Body of pancreas (tissue), 4 donors: ENCODE measurements at regions not wholly inside any gene's neighbourhood (a gene's known extent, or its start where the extent isn't known, plus 50 kb on each side); places are given as distances from the start of the nearest gene placed in this dataset.

Source experiments
- ATAC-seq: fragments of 150-250 bp; one replicate; pipeline ENCODE4 v1.9.1; 2016
- DNase-seq, 4 donors: peaks; one replicate each; pipeline ENCODE4 v3.0.0-alpha.2; 2019
- H3K27ac ChIP-seq, 4 donors: fragments of 200-600 bp; sonication (generic); 1 replicate in 3 of 4; 2 replicates in 1 of 4; pipeline versions ENCODE4 v1.5.1 to v1.6.1; 2016 to 2019; ENCODE audit warnings: mild to moderate bottlenecking in 1 of 4, mixed read lengths in 1 of 4, moderate library complexity in 1 of 4
- H3K27me3 ChIP-seq, 2 donors: fragments of 200-600 bp; sonication (generic); one replicate each; pipeline ENCODE4 v1.6.0; 2016; ENCODE audit warnings: mild to moderate bottlenecking in 1 of 2
- H3K36me3 ChIP-seq, 2 donors: fragments of 200-600 bp; sonication (generic); replicated peaks in 1 of 2; 2 replicates each; pipeline ENCODE4 v1.5.1; 2016; ENCODE audit warnings: low read depth in 2 of 2; ENCODE audit not compliant: insufficient read depth in 1 of 2
- H3K4me1 ChIP-seq: fragments of 200-600 bp; sonication (generic); one replicate; pipeline ENCODE4 v1.6.0; 2016
- H3K4me3 ChIP-seq, 2 donors: fragments of 200-600 bp; sonication (generic); 1 replicate in 1 of 2; 2 replicates in 1 of 2; pipeline ENCODE4 v1.5.1; 2016 to 2019
- H3K9me3 ChIP-seq, 3 donors: fragments of 200-600 bp; sonication (generic); 1 replicate in 2 of 3; 2 replicates in 1 of 3; pipeline ENCODE4 v1.5.1; 2016
- CTCF ChIP-seq, 7 experiments: fragments of 450-650 bp in 4 of 7; fragments of 200-600 bp in 3 of 7; sonication (generic) in 3 of 7; IDR thresholded peaks; one replicate each; pipeline ENCODE4 v1.5.1; 2016 to 2019; ENCODE audit warnings: antibody characterized with exemption in 7 of 7
- POLR2A ChIP-seq, 3 donors: fragments of 450-650 bp; IDR thresholded peaks; one replicate each; pipeline ENCODE4 v1.6.1; 2016; ENCODE audit warnings: antibody characterized with exemption in 3 of 3, mild to moderate bottlenecking in 2 of 3
- WGBS, 2 donors: methylation state at CpG; one replicate each; pipeline ENCODE4 v1.1.5; 2017; 5-methylcytosine and 5-hydroxymethylcytosine counted together
- intact Hi-C: fragments of 100-400 bp; cut with DNase I; formaldehyde crosslinking; loops from one replicate; pipeline ENCODE4 v1.15.1; 2023

DNA sequence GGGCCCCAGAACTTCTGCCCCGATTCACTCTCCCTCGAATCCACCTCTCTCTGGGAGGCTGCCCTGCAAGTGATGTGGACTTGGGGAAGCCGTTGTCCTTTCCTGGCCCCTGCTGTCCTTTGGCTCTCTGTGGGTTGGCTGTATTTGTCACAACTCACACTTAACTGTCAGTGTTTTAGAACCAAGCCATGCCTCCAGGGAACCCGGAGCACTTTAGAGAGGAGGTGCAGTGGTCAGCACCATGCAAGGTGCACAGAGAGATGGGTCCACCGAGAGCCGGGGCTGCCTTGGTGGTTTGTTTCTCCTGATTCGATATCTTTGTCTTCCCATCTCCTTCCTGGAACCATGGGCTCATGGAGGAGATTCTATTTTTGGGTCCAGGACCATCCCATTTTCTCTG, 129.5 kb upstream of the RTL1 start:
- no peak for DNase-seq
- Histone ChIP-seq H3K27me3 (no peaks in the 10 kb centered on the region), H3K27ac (no peak overlapping the region), H3K4me3 (no peak overlapping the region), H3K4me1 (no peaks in the 10 kb centered on the region), H3K36me3 (no peaks in the 10 kb centered on the region), H3K9me3 (no peaks in the 10 kb centered on the region)
- TF ChIP-seq CTCF (IDR thresholded peaks at IDR 0.05) (no peak), POLR2A (IDR thresholded peaks at IDR 0.05) (no peak)
- 76 to 79% methylated on average over 7 of the region's 7 CpGs for WGBS, 2 donors
- no peak for ATAC-seq
- intact Hi-C loops, result no loop called here

DNA sequence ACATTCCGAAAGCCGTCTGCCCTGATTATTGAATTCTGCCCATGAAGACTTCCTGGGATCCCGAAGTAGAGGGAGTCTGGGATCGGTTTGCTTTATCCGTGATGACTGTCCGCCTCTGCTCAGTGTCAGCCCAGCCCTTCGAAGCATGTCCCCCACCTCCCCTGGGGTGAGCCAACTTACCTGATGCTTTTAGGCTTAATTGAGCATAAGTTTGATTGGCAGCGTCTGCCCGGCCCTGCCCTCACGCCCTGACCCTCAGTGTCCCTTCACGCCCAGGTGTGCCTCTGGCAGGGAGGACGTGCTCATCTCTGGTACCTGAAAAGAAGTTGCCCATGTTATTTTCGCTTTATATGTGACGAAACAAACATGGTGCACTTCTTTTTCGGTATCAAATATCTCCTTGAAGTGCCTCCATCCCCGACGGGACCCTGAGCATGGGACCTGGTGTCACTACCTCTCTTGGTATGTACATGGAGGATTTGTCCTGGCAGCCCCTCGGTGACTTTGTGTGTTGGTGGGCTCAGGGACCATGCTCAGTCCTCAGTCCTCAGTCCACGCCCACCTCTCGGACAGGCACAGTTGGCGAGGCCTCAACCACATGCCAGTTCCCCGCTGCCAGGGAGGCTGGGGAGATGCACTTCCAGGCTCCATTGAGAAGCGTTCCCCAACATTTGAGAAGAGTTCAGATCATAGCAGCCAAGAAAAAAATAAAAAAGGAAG, 130.1 kb upstream of the RTL1 start:
- no peak for ATAC-seq
- no peaks in the 10 kb centered on the region for H3K9me3 ChIP-seq
- WGBS, 2 donors, result 79 to 84% methylated on average over 23 of the region's 23 CpGs
- H3K4me1 ChIP-seq, result no peaks in the 10 kb centered on the region
- H3K27ac ChIP-seq, result no peak overlapping the region
- DNase-seq, result no peak
- H3K4me3 ChIP-seq, result no peak overlapping the region
- TF ChIP-seq POLR2A (IDR thresholded peaks at IDR 0.05) (no peak), CTCF (IDR thresholded peaks at IDR 0.05) (no peak)
- no peaks in the 10 kb centered on the region for H3K27me3 ChIP-seq
- intact Hi-C loops, result no loop called here
- H3K36me3 ChIP-seq, result no peaks in the 10 kb centered on the region

GRCh38 chr14:101034986-101035385, 131.5 kb upstream of the RTL1 start:
- DNase-seq (peak in 2 of 4 donors; percentile 1 to 4), ATAC-seq (no peak)
- H3K27ac ChIP-seq, result no peak overlapping the region
- H3K27me3 ChIP-seq, result no peaks in the 10 kb centered on the region
- 95 to 98% methylated on average over 7 of the region's 7 CpGs for WGBS, 2 donors
- intact Hi-C loops, result no loop called here
- H3K4me1 ChIP-seq, result peaks cover under 1% of the 10 kb centered on the region
- H3K9me3 ChIP-seq, result no peaks in the 10 kb centered on the region
- no peak overlapping the region for H3K4me3 ChIP-seq
- no peaks in the 10 kb centered on the region for H3K36me3 ChIP-seq
- TF ChIP-seq POLR2A (IDR thresholded peaks at IDR 0.05) (no peak), CTCF (IDR thresholded peaks at IDR 0.05) (no peak)

GRCh38 chr14:101035466-101036225, 132.1 kb upstream of the RTL1 start:
- DNase-seq, result peak in 2 of 4 donors; percentile 1 to 7
- H3K27ac ChIP-seq, result no peak overlapping the region
- WGBS, 2 donors, result 81 to 95% methylated on average over 10 to 15 of the region's 15 CpGs
- TF ChIP-seq CTCF (IDR thresholded peaks at IDR 0.05) (no peak), POLR2A (IDR thresholded peaks at IDR 0.05) (no peak)
- H3K27me3 ChIP-seq, result no peaks in the 10 kb centered on the region
- H3K9me3 ChIP-seq, result no peaks in the 10 kb centered on the region
- no peaks in the 10 kb centered on the region for H3K36me3 ChIP-seq
- ATAC-seq, result no peak
- H3K4me1 ChIP-seq, result peaks cover 7% of the 10 kb centered on the region
- intact Hi-C loops, result no loop called here
- no peak overlapping the region for H3K4me3 ChIP-seq
